GM13976 (cell line): ENCODE measurements at regions not wholly inside any gene's neighbourhood (a gene's known extent, or its start where the extent isn't known, plus 50 kb on each side); places are given as distances from the start of the nearest gene placed in this dataset.

Experiments used
- DNase-seq: peaks from one replicate; pipeline ENCODE4 v3.0.0; 2012; ENCODE audit warnings: low spot score
- in situ Hi-C: fragments of 300-500 bp; cut with MboI; formaldehyde crosslinking; loops from one replicate; pipeline ENCODE4 v1.12.0; 2022; ENCODE audit warnings: low sequenced_read_pairs, mixed read lengths, inconsistent platforms; ENCODE audit not compliant: unreplicated experiment
- TF ChIP-seq, protein P1 (sequence below): IDR thresholded peaks from 2 replicates; pipeline ENCODE4 v1.5.1; 2012; ENCODE audit warnings: borderline replicate concordance, mild to moderate bottlenecking; ENCODE audit not compliant: insufficient read depth; ENCODE audit errors: extremely low read depth, missing control alignments, control extremely low read depth

DNA sequence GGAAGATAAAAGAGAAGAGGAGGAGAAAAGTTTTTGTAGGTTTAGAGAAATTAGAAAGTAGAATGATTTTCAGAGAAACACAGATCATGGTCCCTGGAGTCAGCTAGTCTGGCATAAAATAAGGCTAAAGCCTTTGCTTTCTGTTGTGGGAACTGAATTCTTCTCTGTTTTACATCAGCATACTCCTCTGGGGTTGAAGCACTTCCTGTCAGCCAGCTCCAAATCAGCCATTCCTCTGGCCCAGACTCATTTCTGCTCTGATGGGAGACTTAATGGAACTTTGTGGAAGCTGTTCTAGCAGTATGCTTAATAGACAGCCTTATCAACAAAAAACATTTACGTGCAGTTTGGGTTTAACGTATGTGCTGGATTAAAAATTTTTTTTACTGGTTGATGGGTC lies 143.2 kb downstream of the HMHB1 start:
- TF ChIP-seq, protein P1, sequence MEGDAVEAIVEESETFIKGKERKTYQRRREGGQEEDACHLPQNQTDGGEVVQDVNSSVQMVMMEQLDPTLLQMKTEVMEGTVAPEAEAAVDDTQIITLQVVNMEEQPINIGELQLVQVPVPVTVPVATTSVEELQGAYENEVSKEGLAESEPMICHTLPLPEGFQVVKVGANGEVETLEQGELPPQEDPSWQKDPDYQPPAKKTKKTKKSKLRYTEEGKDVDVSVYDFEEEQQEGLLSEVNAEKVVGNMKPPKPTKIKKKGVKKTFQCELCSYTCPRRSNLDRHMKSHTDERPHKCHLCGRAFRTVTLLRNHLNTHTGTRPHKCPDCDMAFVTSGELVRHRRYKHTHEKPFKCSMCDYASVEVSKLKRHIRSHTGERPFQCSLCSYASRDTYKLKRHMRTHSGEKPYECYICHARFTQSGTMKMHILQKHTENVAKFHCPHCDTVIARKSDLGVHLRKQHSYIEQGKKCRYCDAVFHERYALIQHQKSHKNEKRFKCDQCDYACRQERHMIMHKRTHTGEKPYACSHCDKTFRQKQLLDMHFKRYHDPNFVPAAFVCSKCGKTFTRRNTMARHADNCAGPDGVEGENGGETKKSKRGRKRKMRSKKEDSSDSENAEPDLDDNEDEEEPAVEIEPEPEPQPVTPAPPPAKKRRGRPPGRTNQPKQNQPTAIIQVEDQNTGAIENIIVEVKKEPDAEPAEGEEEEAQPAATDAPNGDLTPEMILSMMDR, result no peak
- in situ Hi-C loops, result loop anchor here (25.0 kb wide), 3 partner anchors 543 to 1043 kb away; partner anchors contain the start of gene NR3C1
- DNase-seq, result no peak

DNA sequence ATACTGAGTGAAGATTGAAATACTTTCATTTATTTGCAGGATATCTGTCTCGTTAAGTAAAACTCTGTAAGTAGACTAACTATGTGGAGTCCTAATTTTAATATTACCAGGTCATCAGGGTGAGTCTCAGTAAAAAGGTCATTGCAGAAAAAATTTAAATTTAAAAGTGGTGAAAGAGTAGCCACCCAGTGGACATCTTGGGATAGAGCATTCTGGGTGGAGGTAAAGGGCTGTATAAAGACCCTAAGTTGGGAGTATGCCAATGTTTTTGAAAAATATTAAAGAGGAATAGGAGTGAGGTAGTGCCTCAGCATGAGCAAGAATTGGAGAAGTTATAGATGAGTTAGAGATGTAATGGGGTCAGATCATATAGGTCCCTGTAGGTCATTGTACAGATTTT lies 145.5 kb downstream of the HMHB1 start:
- TF ChIP-seq, protein P1, result no peak
- no peak for DNase-seq
- in situ Hi-C loops, result loop anchor here (25.0 kb wide), 3 partner anchors 545 to 1045 kb away; partner anchors contain the start of gene NR3C1

DNA sequence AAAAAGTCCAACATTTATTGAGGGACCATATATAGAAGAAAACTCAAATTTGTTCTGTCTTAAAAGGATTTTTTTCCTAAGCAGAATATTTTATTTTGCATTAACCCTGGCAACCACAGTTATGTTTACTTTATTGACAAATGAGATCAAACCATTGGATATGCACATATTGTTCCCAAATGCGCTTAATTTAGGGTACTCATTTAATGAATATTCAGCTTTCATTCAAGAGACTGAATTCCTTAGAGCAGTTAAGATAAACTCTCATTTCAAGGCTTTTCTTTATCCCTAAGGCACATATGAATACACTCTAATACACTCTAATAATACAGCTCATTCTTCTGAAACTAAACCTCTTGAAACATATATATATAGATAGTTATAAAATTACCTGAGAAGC lies 150.2 kb downstream of the HMHB1 start:
- in situ Hi-C loops, result loop anchor here (25.0 kb wide), 3 partner anchors 550 to 1050 kb away; partner anchors contain the start of gene NR3C1
- TF ChIP-seq, protein P1, result no peak
- no peak for DNase-seq

DNA sequence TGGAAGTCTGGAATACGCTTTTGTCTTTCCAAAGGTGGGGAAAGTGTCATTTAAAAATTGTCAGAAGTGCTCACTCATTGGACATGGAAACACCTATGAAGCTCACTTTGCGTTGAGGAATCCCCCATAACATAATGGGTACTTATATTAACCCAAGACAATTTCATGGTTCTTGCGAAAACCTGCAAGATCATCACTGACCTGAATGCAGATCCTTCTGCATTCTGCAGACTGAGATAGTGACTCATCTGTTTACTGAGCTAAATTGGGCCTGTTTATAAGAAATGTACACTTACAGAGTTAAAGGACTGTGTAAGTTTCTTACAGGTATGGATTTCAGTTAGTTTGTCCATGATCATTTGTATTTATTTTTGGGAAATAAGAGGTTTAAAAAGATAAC lies 153.0 kb downstream of the HMHB1 start:
- TF ChIP-seq, protein P1, result no peak
- DNase-seq, result no peak
- in situ Hi-C loops, result loop anchor here (25.0 kb wide), 3 partner anchors 553 to 1053 kb away; partner anchors contain the start of gene NR3C1

DNA sequence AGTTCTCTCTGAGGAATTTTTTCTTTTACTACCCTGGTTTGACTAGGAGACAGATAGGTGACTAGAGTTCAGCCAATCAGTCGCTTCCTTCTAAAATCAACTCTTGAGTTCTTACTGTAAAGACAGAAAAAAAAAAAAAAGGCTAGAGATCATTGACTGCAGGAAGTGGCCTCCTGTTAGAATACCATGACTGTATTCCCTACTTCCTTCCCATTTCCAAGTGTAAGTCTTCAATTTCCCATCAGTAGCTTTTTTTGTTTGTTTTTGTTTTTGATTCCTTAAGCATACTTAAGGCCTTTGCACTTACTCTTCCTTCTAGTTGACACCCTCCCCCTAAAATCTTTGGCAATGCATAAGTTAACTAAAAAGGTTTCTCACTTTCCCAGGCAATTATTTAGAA lies 154.3 kb downstream of the HMHB1 start:
- in situ Hi-C loops, result loop anchor here (25.0 kb wide), 3 partner anchors 554 to 1054 kb away; partner anchors contain the start of gene NR3C1

DNA sequence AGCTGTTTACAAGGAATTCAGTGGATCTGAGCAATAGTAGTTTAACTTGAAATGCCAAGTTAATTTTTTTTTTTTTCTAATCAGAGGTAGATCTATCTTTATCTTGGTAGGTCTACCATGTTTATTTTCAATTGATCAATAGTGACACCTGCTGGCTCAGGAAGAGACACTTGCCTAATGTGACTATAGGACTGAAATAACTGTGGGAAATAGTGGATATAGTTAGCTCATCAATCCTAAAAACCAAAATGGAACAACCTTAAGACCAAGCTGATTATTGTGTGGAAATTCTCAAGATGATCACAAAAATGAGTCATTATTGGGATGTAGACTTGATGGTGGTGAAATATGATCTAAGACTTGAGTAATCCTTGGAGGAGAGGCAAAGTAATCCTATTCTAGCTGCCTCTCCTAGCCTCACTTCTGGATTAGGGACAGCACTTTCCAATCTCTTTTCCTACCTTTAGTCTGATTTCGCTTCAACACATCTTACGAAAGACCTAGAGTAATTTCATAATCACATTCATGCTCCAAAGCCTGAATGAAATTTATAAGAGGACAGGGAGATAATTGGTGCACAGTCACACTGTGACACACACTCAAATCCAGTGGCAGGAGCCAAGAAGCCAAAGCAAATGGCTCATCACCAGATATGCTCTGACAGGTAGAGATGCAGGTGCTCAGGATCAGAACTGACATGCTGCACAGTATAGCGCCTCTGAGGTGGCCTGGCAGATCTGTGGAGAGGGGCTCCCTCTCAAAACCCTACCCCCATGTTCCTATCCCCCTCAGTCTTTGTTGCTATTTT lies 156.3 kb downstream of the HMHB1 start:
- DNase-seq, result peak; percentile 32
- TF ChIP-seq, protein P1, result peak; percentile 32
- in situ Hi-C loops, result loop anchor here (25.0 kb wide), 3 partner anchors 556 to 1056 kb away; partner anchors contain the start of gene NR3C1

More for the DNA sequence above, 154.3 kb downstream of the HMHB1 start:
- no peak for DNase-seq
- TF ChIP-seq, protein P1, result no peak
